ENCODE measurements at regions not wholly inside any gene's neighbourhood (a gene's known extent, or its start where the extent isn't known, plus 50 kb on each side); places are given as distances from the start of the nearest gene placed in this dataset.

GRCh38 chr16:79271583-79271982, 329.0 kb downstream of the MAF start:
- TF ChIP-seq JUND (IDR thresholded peaks at IDR 0.05; ENCODE audit: low read length) (no peak), RAD21 (IDR thresholded peaks at IDR 0.05 in 1 of 2, conservative IDR thresholded peaks at IDR 0.05 in 1 of 2; ENCODE audit: low read depth in 2 of 2, low read length in 2 of 2) (no peak), TCF12 (IDR thresholded peaks at IDR 0.05; ENCODE audit: low read depth, low read length) (no peak), GTF2F1 (IDR thresholded peaks at IDR 0.05; ENCODE audit: borderline replicate concordance, low read depth, low read length) (no peak)
- TF ChIP-seq, protein P1, sequence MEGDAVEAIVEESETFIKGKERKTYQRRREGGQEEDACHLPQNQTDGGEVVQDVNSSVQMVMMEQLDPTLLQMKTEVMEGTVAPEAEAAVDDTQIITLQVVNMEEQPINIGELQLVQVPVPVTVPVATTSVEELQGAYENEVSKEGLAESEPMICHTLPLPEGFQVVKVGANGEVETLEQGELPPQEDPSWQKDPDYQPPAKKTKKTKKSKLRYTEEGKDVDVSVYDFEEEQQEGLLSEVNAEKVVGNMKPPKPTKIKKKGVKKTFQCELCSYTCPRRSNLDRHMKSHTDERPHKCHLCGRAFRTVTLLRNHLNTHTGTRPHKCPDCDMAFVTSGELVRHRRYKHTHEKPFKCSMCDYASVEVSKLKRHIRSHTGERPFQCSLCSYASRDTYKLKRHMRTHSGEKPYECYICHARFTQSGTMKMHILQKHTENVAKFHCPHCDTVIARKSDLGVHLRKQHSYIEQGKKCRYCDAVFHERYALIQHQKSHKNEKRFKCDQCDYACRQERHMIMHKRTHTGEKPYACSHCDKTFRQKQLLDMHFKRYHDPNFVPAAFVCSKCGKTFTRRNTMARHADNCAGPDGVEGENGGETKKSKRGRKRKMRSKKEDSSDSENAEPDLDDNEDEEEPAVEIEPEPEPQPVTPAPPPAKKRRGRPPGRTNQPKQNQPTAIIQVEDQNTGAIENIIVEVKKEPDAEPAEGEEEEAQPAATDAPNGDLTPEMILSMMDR (IDR thresholded peaks at IDR 0.05; ENCODE audit: control extremely low read depth in 1 of 3, insufficient read depth in 1 of 3, low read depth in 1 of 3, low read length in 3 of 3): no peak

Measured in H1 (cell line).